ENCODE measurements at regions not wholly inside any gene's neighbourhood (a gene's known extent, or its start where the extent isn't known, plus 50 kb on each side); places are given as distances from the start of the nearest gene placed in this dataset.
A peak's percentile ranks its signal among the peaks of the same experiment; 100 is the strongest.
"Not testable (repeated sequence)": the region's sequence is repeated elsewhere in the genome, so short reads cannot be mapped to it uniquely, and the experiment has no call there.

- DNase-seq (ENCODE audit: low spot score), result no peak
Measured at GRCh38 chr11:89545691-89546090, 54.5 kb upstream of the NOX4 start.

GRCh38 chr11:89555781-89556180 is 64.6 kb upstream of the NOX4 start:
- not testable (repeated sequence) for DNase-seq (ENCODE audit: low spot score)

DNA sequence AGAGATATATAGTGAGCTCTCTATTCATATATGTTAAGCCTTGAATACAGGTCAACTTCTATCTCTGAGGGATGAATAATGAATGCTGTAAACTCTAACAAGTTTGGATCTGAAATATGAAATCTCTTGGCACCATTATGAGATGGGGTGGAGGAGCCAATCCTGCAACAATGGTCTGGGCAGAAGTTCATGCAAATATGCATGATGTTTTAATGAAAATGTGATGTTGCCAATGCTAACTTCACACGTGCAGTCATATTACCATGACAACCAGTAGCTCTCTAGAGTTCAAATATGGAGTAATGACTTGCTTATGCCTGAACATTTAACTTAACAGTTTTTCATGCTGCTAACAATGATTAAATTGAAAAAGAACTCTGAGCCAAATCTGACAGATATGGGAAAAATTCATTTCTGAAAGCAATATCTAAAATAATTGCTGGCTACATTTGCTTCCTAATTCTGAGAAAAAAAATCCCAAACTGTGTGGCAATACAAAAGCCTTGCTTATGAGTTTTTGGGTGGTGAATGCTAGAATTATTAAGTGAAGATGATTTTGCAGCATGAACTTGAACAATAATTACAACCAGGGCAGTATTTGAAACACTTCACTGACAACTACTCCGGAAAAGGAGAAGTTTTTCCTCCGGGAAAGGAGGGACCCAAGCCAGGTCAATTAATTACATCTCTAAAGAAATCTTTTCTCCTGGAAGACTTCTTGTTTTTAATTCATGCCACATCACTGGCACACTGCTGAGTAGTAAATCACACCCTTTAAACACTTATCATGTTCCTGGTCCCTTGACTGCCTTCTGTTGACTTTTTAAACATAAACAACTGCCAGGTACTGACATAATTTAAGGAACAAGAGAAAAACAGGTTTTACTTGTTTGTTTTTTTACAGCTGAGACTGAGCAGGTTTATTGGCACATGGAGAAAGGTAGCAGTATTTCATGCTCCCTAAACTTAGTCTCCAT is 65.8 kb upstream of the NOX4 start:
- peak; percentile 14 for DNase-seq (ENCODE audit: low spot score)

DNA sequence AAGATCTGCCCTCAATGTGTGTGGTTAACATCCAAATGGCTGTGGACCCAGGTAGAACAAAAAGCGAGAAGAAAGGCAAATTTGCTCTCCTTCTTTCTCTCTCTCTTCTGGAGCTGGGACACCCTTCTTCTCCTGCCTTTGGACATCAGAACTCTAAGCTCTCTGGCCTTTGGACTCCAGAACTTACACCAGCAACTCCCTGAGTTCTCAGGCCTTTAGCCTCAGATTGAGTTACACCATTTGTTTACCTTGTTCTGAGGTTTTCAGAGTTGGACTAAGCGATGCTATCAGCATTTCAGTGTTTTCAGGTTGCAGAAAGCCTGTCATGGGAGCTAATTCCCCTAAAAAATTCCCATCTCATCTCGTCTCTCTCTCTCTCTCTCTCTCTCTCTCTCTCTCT is 69.4 kb upstream of the NOX4 start:
- not testable (repeated sequence) for DNase-seq (ENCODE audit: low spot score)

DNA sequence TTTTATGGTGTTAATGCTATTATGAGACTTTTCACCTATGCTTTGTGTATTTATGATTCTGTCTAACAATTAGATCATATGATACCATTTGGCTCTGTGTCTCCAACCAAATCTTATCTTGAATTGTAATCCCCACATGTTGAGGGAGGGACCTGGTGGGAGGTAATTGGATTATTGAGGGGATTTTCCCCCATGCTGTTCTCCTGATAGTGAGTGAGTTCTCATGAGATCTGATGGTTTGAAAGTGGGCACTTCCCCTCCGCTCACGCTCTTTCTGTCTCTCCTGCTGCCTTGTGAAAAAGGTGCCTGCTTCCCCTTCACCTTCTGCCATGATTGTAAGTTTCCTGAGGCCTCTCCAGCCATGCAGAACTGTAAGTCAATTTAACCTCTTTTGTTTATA is 71.6 kb upstream of the NOX4 start:
- DNase-seq (ENCODE audit: low spot score), result not testable (repeated sequence)

GRCh38 chr11:89566972-89567371 is 75.8 kb upstream of the NOX4 start:
- no peak for DNase-seq (ENCODE audit: low spot score)

GRCh38 chr11:89569387-89569786 is 78.2 kb upstream of the NOX4 start:
- DNase-seq (ENCODE audit: low spot score), result not testable (repeated sequence)

DNA sequence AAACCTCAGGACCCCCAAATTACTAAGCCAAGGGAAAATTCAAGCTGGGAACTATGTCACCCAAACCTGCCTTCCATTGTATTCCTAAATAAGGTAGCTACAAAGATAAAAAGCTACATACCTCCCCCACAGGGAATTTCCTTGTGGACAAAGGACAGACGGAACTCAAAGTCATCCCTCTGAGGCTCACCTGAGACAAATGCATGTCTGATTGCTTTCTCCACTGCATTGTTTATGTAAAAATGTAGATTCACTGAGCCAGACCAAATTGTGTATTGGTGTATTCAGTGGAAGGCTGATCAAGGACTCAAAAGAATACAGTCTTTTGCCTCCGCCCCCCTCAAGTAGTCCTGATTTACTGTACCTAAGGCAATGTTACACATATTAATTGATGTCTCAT is 80.5 kb upstream of the NOX4 start:
- DNase-seq (ENCODE audit: low spot score), result not testable (repeated sequence)

DNA sequence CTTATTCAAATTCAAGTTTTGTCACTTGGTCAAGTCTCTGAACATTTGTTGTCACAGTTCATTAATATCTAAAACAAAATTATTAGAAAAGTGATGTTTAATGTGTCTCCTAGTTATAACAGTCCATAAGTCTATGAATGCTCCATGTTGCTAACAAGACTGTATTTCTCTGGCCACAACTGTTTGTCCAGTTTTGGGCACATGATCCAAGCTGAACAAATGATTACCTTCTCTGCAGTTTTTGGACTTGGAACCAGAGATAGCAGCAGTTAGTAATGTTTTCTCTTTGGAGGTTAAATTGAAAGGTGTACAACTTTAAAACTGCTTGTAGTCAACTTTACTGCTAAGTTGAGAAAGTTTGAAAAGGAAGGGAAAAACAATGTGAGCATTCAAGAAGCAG is 84.7 kb upstream of the NOX4 start:
- not testable (repeated sequence) for DNase-seq (ENCODE audit: low spot score)

DNA sequence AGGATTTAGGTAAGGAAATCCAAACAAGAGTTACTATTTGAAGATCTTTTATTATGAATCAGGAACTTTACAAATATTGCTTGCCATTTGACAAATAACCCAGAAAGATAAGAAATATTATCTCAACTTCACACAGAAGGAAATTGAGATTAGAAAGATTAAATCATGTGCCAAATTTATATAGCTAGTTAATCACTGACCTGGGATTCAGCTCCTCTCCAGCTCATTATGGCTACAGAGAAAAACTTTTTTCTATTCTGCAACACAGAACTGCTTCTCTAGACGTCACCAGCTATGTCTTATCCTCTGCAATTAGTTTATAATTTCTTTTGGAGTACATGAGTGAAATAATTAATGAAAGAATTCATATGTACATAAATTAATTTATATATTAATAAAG is 86.3 kb upstream of the NOX4 start:
- DNase-seq (ENCODE audit: low spot score), result not testable (repeated sequence)

DNA sequence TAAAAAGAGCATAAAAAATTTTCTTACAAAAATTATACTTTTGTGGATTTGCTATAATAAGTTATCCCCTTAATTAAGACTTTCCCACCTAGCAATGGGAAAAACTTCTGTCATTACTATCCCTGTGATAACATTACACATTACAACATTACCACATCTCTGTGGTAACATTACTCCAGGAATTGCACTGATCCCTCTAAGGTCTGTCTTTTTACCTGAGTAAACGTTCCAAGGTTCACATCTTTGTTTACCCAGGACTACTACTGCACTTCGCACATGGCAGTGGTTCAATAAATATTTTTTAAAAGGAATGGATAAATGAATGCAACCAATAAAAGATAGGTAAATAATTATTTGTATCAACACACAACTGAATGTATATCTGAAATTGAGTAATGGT is 92.4 kb upstream of the NOX4 start:
- no peak for DNase-seq (ENCODE audit: low spot score)

- not testable (repeated sequence) for DNase-seq (ENCODE audit: low spot score)
Measured at GRCh38 chr11:89585046-89585445, 93.9 kb upstream of the NOX4 start.

- DNase-seq (ENCODE audit: low spot score), result not testable (repeated sequence)
Measured at GRCh38 chr11:89585471-89585870, 94.3 kb upstream of the NOX4 start.

GRCh38 chr11:89589413-89589812 is 98.2 kb upstream of the NOX4 start:
- not testable (repeated sequence) for DNase-seq (ENCODE audit: low spot score)

DNA sequence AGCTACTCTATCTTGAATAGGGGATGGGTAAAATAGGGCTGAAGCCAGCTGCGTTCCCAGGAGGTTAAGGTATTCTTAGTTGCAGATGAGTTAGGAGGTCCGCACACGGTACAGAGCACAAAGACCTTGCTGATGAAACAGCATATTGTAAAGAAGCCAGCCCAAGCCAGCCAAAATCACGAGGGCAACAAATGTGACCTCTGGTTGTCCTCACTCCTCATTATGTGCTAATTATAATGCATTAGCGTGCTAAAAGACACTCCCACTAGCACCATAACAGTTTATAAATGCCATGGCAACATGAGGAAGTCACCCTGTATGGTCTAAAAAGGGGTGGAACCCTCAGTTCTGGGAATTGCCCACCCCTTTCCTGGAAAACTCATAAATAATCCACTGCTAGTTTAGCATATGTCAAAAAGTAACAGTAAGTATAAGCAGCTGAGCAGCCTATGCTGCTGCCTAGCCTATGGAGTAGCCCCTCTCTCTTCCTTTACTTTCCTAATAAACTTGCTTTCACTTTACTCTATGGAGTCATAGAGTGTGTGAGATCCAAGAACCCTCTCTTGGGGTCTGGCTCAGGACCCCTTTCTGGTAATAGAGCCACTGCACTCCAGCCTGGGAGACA is 98.9 kb upstream of the NOX4 start:
- not testable (repeated sequence) for DNase-seq (ENCODE audit: low spot score)

GRCh38 chr11:89601263-89601662 is 108.8 kb upstream of the TRIM77 start:
- not testable (repeated sequence) for DNase-seq (ENCODE audit: low spot score)

- no peak for DNase-seq (ENCODE audit: low spot score)
Measured at GRCh38 chr11:89604281-89604680, 105.8 kb upstream of the TRIM77 start.

- DNase-seq (ENCODE audit: low spot score), result peak; percentile 34
Measured at GRCh38 chr11:89606845-89607244, 103.3 kb upstream of the TRIM77 start.

- DNase-seq (ENCODE audit: low spot score), result not testable (repeated sequence)
Measured at GRCh38 chr11:89607497-89607896, 102.6 kb upstream of the TRIM77 start.

GRCh38 chr11:89608234-89608966 is 101.7 kb upstream of the TRIM77 start:
- DNase-seq (ENCODE audit: low spot score), result no peak

- DNase-seq (ENCODE audit: low spot score), result no peak
Measured at GRCh38 chr11:89612096-89612495, 98.0 kb upstream of the TRIM77 start.

GRCh38 chr11:89613911-89614310 is 96.2 kb upstream of the TRIM77 start:
- DNase-seq (ENCODE audit: low spot score), result no peak
